DND-41 (cell line): ENCODE measurements at regions not wholly inside any gene's neighbourhood (a gene's known extent, or its start where the extent isn't known, plus 50 kb on each side); places are given as distances from the start of the nearest gene placed in this dataset.

Source experiments
- ATAC-seq: fragments of 200-7000 bp; cut with Tn5 transposase; 3 replicates; pipeline ENCODE4 v1.9.1; 2021; ENCODE audit warnings: low read depth; ENCODE audit not compliant: insufficient read depth
- DNase-seq: peaks from one replicate; pipeline ENCODE4 v3.0.0-alpha.2; 2020
- H2AFZ ChIP-seq: 2 replicates; pipeline ENCODE4 v1.6.0; 2012; ENCODE audit warnings: low read depth, low read length
- H3K27ac ChIP-seq: 2 replicates; pipeline ENCODE4 v1.5.1; 2012; ENCODE audit warnings: low read length, inconsistent platforms
- H3K27me3 ChIP-seq: fragments of 200-600 bp; sonication (generic); 2 replicates; pipeline ENCODE4 v1.6.0; 2012; ENCODE audit warnings: low read length, mild to moderate bottlenecking, inconsistent platforms; ENCODE audit not compliant: insufficient read depth, poor library complexity
- H3K36me3 ChIP-seq: 2 replicates; pipeline ENCODE4 v1.5.1; 2012; ENCODE audit warnings: low read length, inconsistent platforms; ENCODE audit not compliant: insufficient read depth
- H3K4me1 ChIP-seq: 2 replicates; pipeline ENCODE4 v1.5.1; 2012; ENCODE audit warnings: mild to moderate bottlenecking, low read length; ENCODE audit not compliant: insufficient read depth
- H3K4me2 ChIP-seq: 2 replicates; pipeline ENCODE4 v1.6.0; 2012; ENCODE audit warnings: mild to moderate bottlenecking, moderate library complexity, low read length, inconsistent platforms; ENCODE audit not compliant: insufficient read depth
- H3K4me3 ChIP-seq, 2 experiments: fragments of 200-600 bp in 1 of 2; shearing (Covaris generic) in 1 of 2; 2 replicates each; pipeline ENCODE4 v1.5.1; 2012 to 2016; ENCODE audit warnings: inconsistent platforms in 2 of 2, low read length in 2 of 2, mild to moderate bottlenecking in 2 of 2, low read depth in 1 of 2, moderate library complexity in 1 of 2
- H3K79me2 ChIP-seq: 2 replicates; pipeline ENCODE4 v1.6.0; 2012; ENCODE audit warnings: low read length, inconsistent platforms; ENCODE audit not compliant: insufficient read depth
- H3K9ac ChIP-seq: 2 replicates; pipeline ENCODE4 v1.6.0; 2012; ENCODE audit warnings: low read depth, mild to moderate bottlenecking, inconsistent platforms, low read length, moderate library complexity
- H3K9me3 ChIP-seq: 2 replicates; pipeline ENCODE4 v1.5.1; 2012; ENCODE audit warnings: low read length, moderate library complexity, mild to moderate bottlenecking, inconsistent platforms; ENCODE audit not compliant: insufficient read depth, severe bottlenecking
- H4K20me1 ChIP-seq: 2 replicates; pipeline ENCODE4 v1.6.0; 2012; ENCODE audit warnings: low read length; ENCODE audit not compliant: insufficient read depth
- EZH2 ChIP-seq: IDR thresholded peaks from 3 replicates; pipeline ENCODE4 v1.6.1; 2012; ENCODE audit warnings: borderline replicate concordance, low read depth, mild to moderate bottlenecking, moderate library complexity, low read length, inconsistent platforms; ENCODE audit not compliant: severe bottlenecking
- TF ChIP-seq, protein P1 (sequence below): IDR thresholded peaks from 2 replicates; pipeline ENCODE4 v1.5.1; 2012; ENCODE audit warnings: borderline replicate concordance, low read length, moderate library complexity, mild to moderate bottlenecking; ENCODE audit not compliant: poor library complexity, severe bottlenecking; ENCODE audit errors: extremely low read depth

DNA sequence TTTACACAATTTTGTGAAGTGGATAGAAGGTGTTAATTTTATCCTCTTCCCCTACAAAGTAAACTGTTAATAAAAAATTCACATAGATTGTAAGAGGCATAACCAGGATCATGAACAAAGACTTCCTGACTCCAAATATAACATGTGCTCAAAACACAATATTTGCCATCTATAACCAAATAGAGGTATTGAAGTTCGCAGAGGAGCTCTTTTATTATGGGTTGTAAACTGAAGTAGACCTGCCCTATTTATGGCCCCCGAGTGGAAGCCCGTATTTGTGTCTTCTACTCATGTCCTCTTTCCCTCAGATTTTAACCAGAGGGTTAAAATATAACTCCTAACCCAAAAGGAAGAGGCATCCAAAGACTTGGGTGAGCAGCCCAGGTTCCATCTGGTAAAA is 285.6 kb upstream of the COL8A1 start:
- Histone ChIP-seq H3K9me3 (no peaks in the 10 kb centered on the region), H3K79me2 (no peaks in the 10 kb centered on the region), H3K27me3 (no peaks in the 10 kb centered on the region), H3K4me3 (no peak overlapping the region), H3K4me2 (no peak overlapping the region), H3K27ac (no peak overlapping the region), H4K20me1 (no peaks in the 10 kb centered on the region), H3K4me1 (no peaks in the 10 kb centered on the region), H3K36me3 (no peaks in the 10 kb centered on the region), H3K9ac (no peak overlapping the region), H2AFZ (no peak overlapping the region)
- DNase-seq (no peak), ATAC-seq (no peak)
- no peak for TF ChIP-seq EZH2
- TF ChIP-seq, protein P1, sequence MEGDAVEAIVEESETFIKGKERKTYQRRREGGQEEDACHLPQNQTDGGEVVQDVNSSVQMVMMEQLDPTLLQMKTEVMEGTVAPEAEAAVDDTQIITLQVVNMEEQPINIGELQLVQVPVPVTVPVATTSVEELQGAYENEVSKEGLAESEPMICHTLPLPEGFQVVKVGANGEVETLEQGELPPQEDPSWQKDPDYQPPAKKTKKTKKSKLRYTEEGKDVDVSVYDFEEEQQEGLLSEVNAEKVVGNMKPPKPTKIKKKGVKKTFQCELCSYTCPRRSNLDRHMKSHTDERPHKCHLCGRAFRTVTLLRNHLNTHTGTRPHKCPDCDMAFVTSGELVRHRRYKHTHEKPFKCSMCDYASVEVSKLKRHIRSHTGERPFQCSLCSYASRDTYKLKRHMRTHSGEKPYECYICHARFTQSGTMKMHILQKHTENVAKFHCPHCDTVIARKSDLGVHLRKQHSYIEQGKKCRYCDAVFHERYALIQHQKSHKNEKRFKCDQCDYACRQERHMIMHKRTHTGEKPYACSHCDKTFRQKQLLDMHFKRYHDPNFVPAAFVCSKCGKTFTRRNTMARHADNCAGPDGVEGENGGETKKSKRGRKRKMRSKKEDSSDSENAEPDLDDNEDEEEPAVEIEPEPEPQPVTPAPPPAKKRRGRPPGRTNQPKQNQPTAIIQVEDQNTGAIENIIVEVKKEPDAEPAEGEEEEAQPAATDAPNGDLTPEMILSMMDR: no peak

DNA sequence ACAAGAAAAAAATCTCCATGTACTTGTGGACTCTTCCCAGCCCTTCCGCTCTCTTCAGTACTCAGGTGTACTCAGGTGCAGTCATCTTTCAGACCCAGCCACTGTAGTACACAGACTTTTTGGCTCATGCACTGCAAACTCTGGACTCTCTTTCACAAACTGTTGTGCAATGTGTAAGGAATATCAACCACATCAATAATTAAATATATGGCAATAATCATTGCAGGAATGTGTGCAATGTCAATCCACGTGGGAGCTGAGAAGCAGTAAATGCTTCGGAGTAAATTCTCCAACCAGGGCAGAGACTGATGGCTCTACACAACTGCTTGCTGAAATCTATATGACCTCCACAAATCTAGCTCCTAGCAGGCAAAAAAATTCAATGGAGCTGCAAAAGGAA is 287.3 kb upstream of the COL8A1 start:
- no peaks in the 10 kb centered on the region for H3K79me2 ChIP-seq
- no peak overlapping the region for H3K9ac ChIP-seq
- no peak overlapping the region for H3K4me3 ChIP-seq
- no peaks in the 10 kb centered on the region for H4K20me1 ChIP-seq
- no peak overlapping the region for H3K27ac ChIP-seq
- no peaks in the 10 kb centered on the region for H3K4me1 ChIP-seq
- H2AFZ ChIP-seq: no peak overlapping the region
- H3K36me3 ChIP-seq: no peaks in the 10 kb centered on the region
- DNase-seq (no peak), ATAC-seq (no peak)
- H3K4me2 ChIP-seq: no peak overlapping the region
- TF ChIP-seq, protein P1: no peak
- no peak for TF ChIP-seq EZH2
- H3K9me3 ChIP-seq: no peaks in the 10 kb centered on the region
- H3K27me3 ChIP-seq: no peaks in the 10 kb centered on the region

DNA sequence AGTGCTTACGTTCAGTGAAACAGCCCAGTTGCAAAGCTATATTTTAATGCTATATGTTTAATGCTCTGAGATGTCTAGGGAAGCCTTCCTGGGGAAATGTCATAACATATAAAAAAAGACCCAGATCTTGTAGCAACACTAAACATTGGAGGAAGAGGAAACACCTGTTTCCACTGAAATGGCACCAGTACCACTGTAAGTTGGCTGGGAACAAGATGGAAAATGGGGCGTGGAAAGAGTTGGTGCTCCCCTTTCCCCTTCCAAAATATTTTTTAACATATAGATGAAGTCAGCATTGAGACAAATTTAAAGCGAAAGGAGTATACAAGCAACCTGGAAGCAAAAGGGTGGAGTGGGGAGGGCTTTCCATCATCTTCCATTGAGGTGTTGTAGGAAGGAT is 289.9 kb upstream of the COL8A1 start:
- DNase-seq: no peak
- Histone ChIP-seq H3K4me2 (no peak overlapping the region), H3K36me3 (no peaks in the 10 kb centered on the region), H4K20me1 (no peaks in the 10 kb centered on the region), H3K9me3 (no peaks in the 10 kb centered on the region), H3K4me1 (no peaks in the 10 kb centered on the region), H2AFZ (no peak overlapping the region), H3K27ac (no peak overlapping the region), H3K9ac (no peak overlapping the region), H3K27me3 (no peaks in the 10 kb centered on the region), H3K4me3 (no peak overlapping the region), H3K79me2 (no peaks in the 10 kb centered on the region)
- no peak for ATAC-seq
- TF ChIP-seq EZH2: no peak
- TF ChIP-seq, protein P1: no peak

DNA sequence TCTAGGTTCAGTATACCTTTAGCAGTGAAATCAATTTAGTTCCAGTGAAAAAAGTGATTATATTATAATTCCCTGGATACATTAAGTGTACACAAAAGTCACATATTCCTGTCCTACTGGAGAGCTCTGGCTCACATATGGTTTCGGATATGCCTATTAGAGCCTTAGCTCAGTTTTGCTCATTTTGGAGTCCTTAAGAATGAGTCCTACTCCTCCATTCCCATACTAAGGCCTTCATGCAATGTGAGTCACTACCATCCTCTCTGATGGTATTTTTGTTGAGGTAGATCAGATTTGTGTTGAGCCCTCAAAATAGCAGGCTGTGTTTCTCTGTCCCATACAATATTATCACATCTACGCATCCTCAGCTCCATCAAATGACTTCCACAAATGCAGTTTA is 294.2 kb upstream of the COL8A1 start:
- no peak overlapping the region for H3K27ac ChIP-seq
- no peak overlapping the region for H3K4me3 ChIP-seq
- H3K79me2 ChIP-seq: no peaks in the 10 kb centered on the region
- H2AFZ ChIP-seq: no peak overlapping the region
- H3K36me3 ChIP-seq: no peaks in the 10 kb centered on the region
- H3K9me3 ChIP-seq: no peaks in the 10 kb centered on the region
- H3K4me1 ChIP-seq: no peaks in the 10 kb centered on the region
- H4K20me1 ChIP-seq: no peaks in the 10 kb centered on the region
- no peak overlapping the region for H3K4me2 ChIP-seq
- H3K9ac ChIP-seq: no peak overlapping the region
- TF ChIP-seq, protein P1: no peak
- TF ChIP-seq EZH2: no peak
- no peaks in the 10 kb centered on the region for H3K27me3 ChIP-seq
- DNase-seq (no peak), ATAC-seq (no peak)
